Activated naive CD4-positive, alpha-beta T cell treated with anti-CD3 and anti-CD28 coated beads, Interleukin-2, amount 10 ng/mL, durations not matched to agents 7 days and 5 days (primary cell): ENCODE measurements at regions not wholly inside any gene's neighbourhood (a gene's known extent, or its start where the extent isn't known, plus 50 kb on each side); places are given as distances from the start of the nearest gene placed in this dataset.
"Not testable (repeated sequence)": the region's sequence is repeated elsewhere in the genome, so short reads cannot be mapped to it uniquely, and the experiment has no call there.

Experiments used
- CTCF ChIA-PET: fragments of 350-600 bp; sonication (Branson Sonifier 250); formaldehyde crosslinking; loops from one replicate; lab custom pipeline; 2021; ENCODE audit warnings: antibody characterized with exemption; lab: Charles Lee
- DNase-seq: peaks from one replicate; pipeline ENCODE4 v3.0.0-alpha.2; 2020
- H3K27ac Mint-ChIP-seq: one replicate; pipeline ENCODE4 v1.8.0; 2021; ENCODE audit warnings: mild to moderate bottlenecking, moderate library complexity, mixed read lengths
- H3K27me3 Mint-ChIP-seq: one replicate; pipeline ENCODE4 v1.8.0; 2021; ENCODE audit warnings: mild to moderate bottlenecking, mixed read lengths
- H3K36me3 Mint-ChIP-seq: one replicate; pipeline ENCODE4 v1.8.0; 2021; ENCODE audit warnings: mixed read lengths
- H3K4me1 Mint-ChIP-seq: one replicate; pipeline ENCODE4 v1.8.0; 2021; ENCODE audit warnings: mixed read lengths
- H3K4me3 Mint-ChIP-seq: one replicate; pipeline ENCODE4 v1.8.0; 2021; ENCODE audit warnings: mild to moderate bottlenecking, moderate library complexity, mixed read lengths
- H3K9me3 Mint-ChIP-seq: one replicate; pipeline ENCODE4 v1.8.0; 2021; ENCODE audit warnings: mixed read lengths

GRCh38 chr12:11545484-11546330 is 103.8 kb upstream of the ETV6 start:
- H3K27me3 Mint-ChIP-seq: no peaks in the 10 kb centered on the region
- H3K4me3 Mint-ChIP-seq: peak overlapping the region; percentile 61
- H3K4me1 Mint-ChIP-seq: peaks cover 61% of the 10 kb centered on the region
- CTCF ChIA-PET: interaction anchor here (0.6 to 2.2 kb wide), 10 partner anchors 9 to 487 kb away, joined by 4 to 16 read pairs (median 4); no protein-coding TSS in a partner anchor
- peak; percentile 77 for DNase-seq
- peaks cover 1% of the 10 kb centered on the region for H3K36me3 Mint-ChIP-seq
- peak overlapping the region; percentile 96 for H3K27ac Mint-ChIP-seq
- no peaks in the 10 kb centered on the region for H3K9me3 Mint-ChIP-seq

GRCh38 chr12:11546582-11547270 is 102.7 kb upstream of the ETV6 start:
- H3K27ac Mint-ChIP-seq: peak overlapping the region; percentile 96
- CTCF ChIA-PET: interaction anchor here (0.7 to 2.2 kb wide), 8 partner anchors 8 to 486 kb away, joined by 4 to 16 read pairs (median 4); no protein-coding TSS in a partner anchor
- not testable (repeated sequence) for H3K4me3 Mint-ChIP-seq

GRCh38 chr12:11547271-11547646 is 102.2 kb upstream of the ETV6 start:
- H3K27me3 Mint-ChIP-seq, H3K36me3 Mint-ChIP-seq, DNase-seq, H3K4me3 Mint-ChIP-seq, H3K9me3 Mint-ChIP-seq, CTCF ChIA-PET: not testable (repeated sequence)
- Mint-ChIP-seq H3K4me1 (peaks cover 51% of the 10 kb centered on the region), H3K27ac (peak overlapping the region; percentile 71)

More at GRCh38 chr12:11546582-11547270, 102.7 kb upstream of the ETV6 start:
- peaks cover 53% of the 10 kb centered on the region for H3K4me1 Mint-ChIP-seq
- H3K27me3 Mint-ChIP-seq, H3K36me3 Mint-ChIP-seq, H3K9me3 Mint-ChIP-seq, DNase-seq: not testable (repeated sequence)

- Mint-ChIP-seq H3K9me3 (no peaks in the 10 kb centered on the region), H3K4me1 (peaks cover 44% of the 10 kb centered on the region), H3K27ac (no peak overlapping the region), H3K36me3 (no peaks in the 10 kb centered on the region), H3K27me3 (peaks cover 5% of the 10 kb centered on the region), H3K4me3 (no peak overlapping the region)
- DNase-seq: no peak
- CTCF ChIA-PET: interaction anchor here (1.2 to 2.3 kb wide), 2 partner anchors 31 to 484 kb away, joined by 3 to 13 read pairs; no protein-coding TSS in a partner anchor
Observed at GRCh38 chr12:11549119-11549518, 100.4 kb upstream of the ETV6 start.

- no peaks in the 10 kb centered on the region for H3K9me3 Mint-ChIP-seq
- peak; percentile 72 for DNase-seq
- no peaks in the 10 kb centered on the region for H3K36me3 Mint-ChIP-seq
- H3K27ac Mint-ChIP-seq: no peak overlapping the region
- H3K4me3 Mint-ChIP-seq: no peak overlapping the region
- peaks cover 26% of the 10 kb centered on the region for H3K4me1 Mint-ChIP-seq
- H3K27me3 Mint-ChIP-seq: peaks cover 6% of the 10 kb centered on the region
- CTCF ChIA-PET: interaction anchor here (1.3 to 2.5 kb wide), 3 partner anchors 8 to 517 kb away, joined by 5 to 19 read pairs (median 16); partner anchors contain the start of gene BCL2L14
Observed at GRCh38 chr12:11553871-11554533, 95.5 kb upstream of the ETV6 start.

- Mint-ChIP-seq H3K36me3 (no peaks in the 10 kb centered on the region), H3K27ac (peak overlapping the region; percentile 82), H3K4me3 (peak overlapping the region; percentile 58), H3K9me3 (no peaks in the 10 kb centered on the region), H3K4me1 (peaks cover 26% of the 10 kb centered on the region), H3K27me3 (peaks cover 12% of the 10 kb centered on the region)
- CTCF ChIA-PET: interaction anchor here (1.1 to 2.9 kb wide), 6 partner anchors 9 to 773 kb away, joined by 3 to 19 read pairs (median 8); partner anchors contain the start of gene BCL2L14
- DNase-seq: no peak
Observed at GRCh38 chr12:11555195-11555594, 94.3 kb upstream of the ETV6 start.

- peak overlapping the region; percentile 58 for H3K4me3 Mint-ChIP-seq
- peaks cover 15% of the 10 kb centered on the region for H3K27me3 Mint-ChIP-seq
- no peaks in the 10 kb centered on the region for H3K9me3 Mint-ChIP-seq
- DNase-seq: peak; percentile 48
- H3K27ac Mint-ChIP-seq: peak overlapping the region; percentile 82
- CTCF ChIA-PET: interaction anchor here (1.1 to 2.9 kb wide), 5 partner anchors 8 to 773 kb away, joined by 3 to 19 read pairs (median 11); no protein-coding TSS in a partner anchor
- H3K4me1 Mint-ChIP-seq: peaks cover 26% of the 10 kb centered on the region
- H3K36me3 Mint-ChIP-seq: no peaks in the 10 kb centered on the region
Observed at GRCh38 chr12:11555743-11556625, 93.5 kb upstream of the ETV6 start.

GRCh38 chr12:11556682-11557081 is 92.8 kb upstream of the ETV6 start:
- H3K27me3 Mint-ChIP-seq: peaks cover 17% of the 10 kb centered on the region
- peaks cover 26% of the 10 kb centered on the region for H3K4me1 Mint-ChIP-seq
- no peak overlapping the region for H3K27ac Mint-ChIP-seq
- no peak overlapping the region for H3K4me3 Mint-ChIP-seq
- H3K36me3 Mint-ChIP-seq: no peaks in the 10 kb centered on the region
- CTCF ChIA-PET: interaction anchor here (2.5 to 2.9 kb wide), 2 partner anchors 23 to 477 kb away, joined by 11 to 19 read pairs; no protein-coding TSS in a partner anchor
- no peaks in the 10 kb centered on the region for H3K9me3 Mint-ChIP-seq
- DNase-seq: no peak

GRCh38 chr12:11559626-11560340 is 89.7 kb upstream of the ETV6 start:
- Mint-ChIP-seq H3K9me3 (no peaks in the 10 kb centered on the region), H3K4me1 (peaks cover 15% of the 10 kb centered on the region), H3K36me3 (no peaks in the 10 kb centered on the region), H3K4me3 (no peak overlapping the region), H3K27ac (no peak overlapping the region), H3K27me3 (peaks cover 17% of the 10 kb centered on the region)
- DNase-seq: no peak
- CTCF ChIA-PET: no interaction called here

GRCh38 chr12:11561411-11561810 is 88.1 kb upstream of the ETV6 start:
- Mint-ChIP-seq H3K4me3 (no peak overlapping the region), H3K36me3 (no peaks in the 10 kb centered on the region)

GRCh38 chr12:11563785-11564739 is 85.4 kb upstream of the ETV6 start:
- Mint-ChIP-seq H3K9me3 (no peaks in the 10 kb centered on the region), H3K4me3 (no peak overlapping the region), H3K27me3 (peaks cover 18% of the 10 kb centered on the region), H3K4me1 (no peaks in the 10 kb centered on the region), H3K27ac (no peak overlapping the region), H3K36me3 (no peaks in the 10 kb centered on the region)
- CTCF ChIA-PET: interaction anchor here (1.3 kb wide), 1 partner anchor 9 kb away, joined by 3 read pairs; no protein-coding TSS in a partner anchor
- no peak for DNase-seq

More at GRCh38 chr12:11561411-11561810, 88.1 kb upstream of the ETV6 start:
- CTCF ChIA-PET: no interaction called here
- Mint-ChIP-seq H3K4me1 (peaks cover under 1% of the 10 kb centered on the region), H3K27ac (no peak overlapping the region), H3K9me3 (no peaks in the 10 kb centered on the region), H3K27me3 (peaks cover 20% of the 10 kb centered on the region)
- DNase-seq: no peak
